Lower lobe of right lung (tissue), 2 donors: ENCODE measurements at regions not wholly inside any gene's neighbourhood (a gene's known extent, or its start where the extent isn't known, plus 50 kb on each side); places are given as distances from the start of the nearest gene placed in this dataset.
"Not testable (repeated sequence)": the region's sequence is repeated elsewhere in the genome, so short reads cannot be mapped to it uniquely, and the experiment has no call there.

Experiments used
- ATAC-seq, 2 donors: fragments of 200-7000 bp; cut with Tn5 transposase; one replicate each; pipeline ENCODE4 v1.9.1; 2020 to 2022; ENCODE audit warnings: mild to moderate bottlenecking in 2 of 2, moderate library complexity in 2 of 2
- DNase-seq: peaks from one replicate; pipeline ENCODE4 v3.0.0-alpha.2; 2020
- H3K27ac ChIP-seq: fragments of 200-600 bp; one replicate; pipeline ENCODE4 v1.8.0; 2022
- H3K27me3 ChIP-seq: fragments of 200-600 bp; one replicate; pipeline ENCODE4 v1.8.0; 2022; ENCODE audit warnings: low read depth
- H3K36me3 ChIP-seq: fragments of 200-600 bp; one replicate; pipeline ENCODE4 v1.8.0; 2022; ENCODE audit warnings: mild to moderate bottlenecking
- H3K4me1 ChIP-seq: fragments of 200-600 bp; one replicate; pipeline ENCODE4 v1.8.0; 2022
- H3K4me3 ChIP-seq: fragments of 200-600 bp; one replicate; pipeline ENCODE4 v1.8.0; 2022; ENCODE audit warnings: mild to moderate bottlenecking
- H3K9me3 ChIP-seq: fragments of 200-600 bp; one replicate; pipeline ENCODE4 v1.8.0; 2022
- intact Hi-C: fragments of 100-400 bp; cut with DNase I; formaldehyde crosslinking; loops from one replicate; pipeline ENCODE4 v1.11.0; 2022
- donor health status: DM: no; HTN: yes; CAD: no; lungs with severe emphysema.

GRCh38 chr2:110323832-110324231 lies 111.5 kb upstream of the MTLN start:
- H3K36me3 ChIP-seq, DNase-seq, H3K27ac ChIP-seq, H3K4me3 ChIP-seq, H3K4me1 ChIP-seq, intact Hi-C loops, ATAC-seq, H3K9me3 ChIP-seq, H3K27me3 ChIP-seq: not testable (repeated sequence)

GRCh38 chr2:110322535-110322934 lies 110.2 kb upstream of the MTLN start:
- intact Hi-C loops, ATAC-seq, DNase-seq: not testable (repeated sequence)

GRCh38 chr2:110320834-110321563 lies 108.7 kb upstream of the MTLN start:
- H3K9me3 ChIP-seq, intact Hi-C loops, H3K36me3 ChIP-seq, H3K27ac ChIP-seq, ATAC-seq, DNase-seq, H3K27me3 ChIP-seq, H3K4me3 ChIP-seq, H3K4me1 ChIP-seq: not testable (repeated sequence)

More at GRCh38 chr2:110322535-110322934, 110.2 kb upstream of the MTLN start:
- H3K9me3 ChIP-seq, H3K27me3 ChIP-seq, H3K36me3 ChIP-seq, H3K4me3 ChIP-seq, H3K27ac ChIP-seq, H3K4me1 ChIP-seq: not testable (repeated sequence)

GRCh38 chr2:110318898-110319297 lies 106.6 kb upstream of the MTLN start:
- H3K36me3 ChIP-seq, H3K27ac ChIP-seq, DNase-seq, H3K4me3 ChIP-seq, intact Hi-C loops, H3K27me3 ChIP-seq, ATAC-seq, H3K4me1 ChIP-seq, H3K9me3 ChIP-seq: not testable (repeated sequence)

GRCh38 chr2:110317377-110317776 lies 105.0 kb upstream of the MTLN start:
- intact Hi-C loops, ATAC-seq, H3K27ac ChIP-seq: not testable (repeated sequence)

GRCh38 chr2:110316051-110316865 lies 103.9 kb upstream of the MTLN start:
- H3K4me3 ChIP-seq, H3K27ac ChIP-seq, intact Hi-C loops, H3K27me3 ChIP-seq, H3K9me3 ChIP-seq, H3K4me1 ChIP-seq, H3K36me3 ChIP-seq, DNase-seq: not testable (repeated sequence)
- peak; percentile 54 to 60 for ATAC-seq

More at GRCh38 chr2:110317377-110317776, 105.0 kb upstream of the MTLN start:
- not testable (repeated sequence) for H3K9me3 ChIP-seq, H3K27me3 ChIP-seq, H3K4me3 ChIP-seq, DNase-seq, H3K4me1 ChIP-seq, H3K36me3 ChIP-seq

- H3K9me3 ChIP-seq, DNase-seq, H3K36me3 ChIP-seq, H3K4me3 ChIP-seq, H3K27ac ChIP-seq, H3K4me1 ChIP-seq, intact Hi-C loops, H3K27me3 ChIP-seq: not testable (repeated sequence)
- ATAC-seq = peak in 1 of 2 donors; percentile 74
Observed at GRCh38 chr2:110315054-110315820, 102.9 kb upstream of the MTLN start.

- H3K9me3 ChIP-seq, H3K27me3 ChIP-seq, DNase-seq, H3K36me3 ChIP-seq, H3K4me3 ChIP-seq, H3K4me1 ChIP-seq, intact Hi-C loops, ATAC-seq, H3K27ac ChIP-seq: not testable (repeated sequence)
Observed at GRCh38 chr2:110314472-110314871, 102.1 kb upstream of the MTLN start.

- H3K4me3 ChIP-seq, H3K4me1 ChIP-seq, intact Hi-C loops, H3K36me3 ChIP-seq, H3K9me3 ChIP-seq, H3K27me3 ChIP-seq, ATAC-seq, DNase-seq, H3K27ac ChIP-seq: not testable (repeated sequence)
Observed at GRCh38 chr2:110313032-110313431, 100.7 kb upstream of the MTLN start.

- H3K36me3 ChIP-seq, H3K4me3 ChIP-seq, H3K4me1 ChIP-seq, DNase-seq, H3K9me3 ChIP-seq, H3K27me3 ChIP-seq, intact Hi-C loops, H3K27ac ChIP-seq: not testable (repeated sequence)
- peak in 1 of 2 donors; percentile 41 for ATAC-seq
Observed at GRCh38 chr2:110311713-110312444, 99.5 kb upstream of the MTLN start.

GRCh38 chr2:110310988-110311475 lies 98.7 kb upstream of the MTLN start:
- intact Hi-C loops = not testable (repeated sequence)

GRCh38 chr2:110308728-110309127 lies 96.4 kb upstream of the MTLN start:
- H3K27me3 ChIP-seq, H3K9me3 ChIP-seq, H3K36me3 ChIP-seq, DNase-seq, ATAC-seq, intact Hi-C loops, H3K27ac ChIP-seq, H3K4me3 ChIP-seq, H3K4me1 ChIP-seq: not testable (repeated sequence)

More at GRCh38 chr2:110310988-110311475, 98.7 kb upstream of the MTLN start:
- H3K4me1 ChIP-seq, H3K9me3 ChIP-seq, H3K27me3 ChIP-seq, H3K36me3 ChIP-seq, DNase-seq, ATAC-seq, H3K27ac ChIP-seq, H3K4me3 ChIP-seq: not testable (repeated sequence)

- H3K4me3 ChIP-seq, H3K36me3 ChIP-seq, ATAC-seq, H3K27ac ChIP-seq, DNase-seq, H3K27me3 ChIP-seq, intact Hi-C loops, H3K9me3 ChIP-seq, H3K4me1 ChIP-seq: not testable (repeated sequence)
Observed at GRCh38 chr2:110292807-110293206, 80.5 kb upstream of the MTLN start.
